PC-9 (cell line): ENCODE measurements at regions not wholly inside any gene's neighbourhood (a gene's known extent, or its start where the extent isn't known, plus 50 kb on each side); places are given as distances from the start of the nearest gene placed in this dataset.
"Not testable (repeated sequence)": the region's sequence is repeated elsewhere in the genome, so short reads cannot be mapped to it uniquely, and the experiment has no call there.

Experiments used
- EZH2 ChIP-seq: fragments of 200-600 bp; sonication (generic); IDR thresholded peaks from 2 replicates; pipeline ENCODE4 v1.8.0; 2017; ENCODE audit warnings: antibody characterized with exemption, low read depth
- TF ChIP-seq, protein P1 (sequence below): fragments of 200-600 bp; sonication (generic); conservative IDR thresholded peaks from 2 replicates; pipeline ENCODE4 v1.6.1; 2017; ENCODE audit warnings: mixed run types, antibody characterized with exemption, mild to moderate bottlenecking, moderate library complexity

DNA sequence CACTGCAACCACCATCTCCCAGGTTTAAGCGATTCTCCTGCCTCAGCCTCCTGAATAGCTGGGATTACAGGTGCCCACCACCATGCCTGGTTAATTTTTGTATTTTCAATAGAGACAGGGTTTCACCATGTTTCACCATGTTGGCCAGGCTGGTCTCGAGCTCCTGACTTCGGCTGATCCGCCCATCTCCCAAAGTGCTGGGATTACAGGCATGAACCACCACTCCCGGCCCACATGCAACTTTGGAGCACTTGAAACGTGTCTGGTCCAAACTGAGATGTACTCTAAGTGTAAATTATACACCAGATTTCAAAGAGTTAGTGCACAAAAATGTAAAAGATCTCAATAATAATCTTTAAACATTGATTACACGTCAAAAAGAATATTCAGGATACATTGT lies 154.1 kb downstream of the RGS9 start:
- TF ChIP-seq, protein P1, sequence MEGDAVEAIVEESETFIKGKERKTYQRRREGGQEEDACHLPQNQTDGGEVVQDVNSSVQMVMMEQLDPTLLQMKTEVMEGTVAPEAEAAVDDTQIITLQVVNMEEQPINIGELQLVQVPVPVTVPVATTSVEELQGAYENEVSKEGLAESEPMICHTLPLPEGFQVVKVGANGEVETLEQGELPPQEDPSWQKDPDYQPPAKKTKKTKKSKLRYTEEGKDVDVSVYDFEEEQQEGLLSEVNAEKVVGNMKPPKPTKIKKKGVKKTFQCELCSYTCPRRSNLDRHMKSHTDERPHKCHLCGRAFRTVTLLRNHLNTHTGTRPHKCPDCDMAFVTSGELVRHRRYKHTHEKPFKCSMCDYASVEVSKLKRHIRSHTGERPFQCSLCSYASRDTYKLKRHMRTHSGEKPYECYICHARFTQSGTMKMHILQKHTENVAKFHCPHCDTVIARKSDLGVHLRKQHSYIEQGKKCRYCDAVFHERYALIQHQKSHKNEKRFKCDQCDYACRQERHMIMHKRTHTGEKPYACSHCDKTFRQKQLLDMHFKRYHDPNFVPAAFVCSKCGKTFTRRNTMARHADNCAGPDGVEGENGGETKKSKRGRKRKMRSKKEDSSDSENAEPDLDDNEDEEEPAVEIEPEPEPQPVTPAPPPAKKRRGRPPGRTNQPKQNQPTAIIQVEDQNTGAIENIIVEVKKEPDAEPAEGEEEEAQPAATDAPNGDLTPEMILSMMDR, result not testable (repeated sequence)
- not testable (repeated sequence) for TF ChIP-seq EZH2
